Activated CD4-positive, alpha-beta T cell treated with anti-CD3 and anti-CD28 coated beads, Interleukin-2, Interleukin-6, amounts not matched to agents 100 ng/mL and 50 ng/mL, durations not matched to agents 16 hours and 8 hours (primary cell): ENCODE measurements at regions not wholly inside any gene's neighbourhood (a gene's known extent, or its start where the extent isn't known, plus 50 kb on each side); places are given as distances from the start of the nearest gene placed in this dataset.

ENCODE experiments used
- DNase-seq: peaks from one replicate; pipeline ENCODE4 v3.0.0-alpha.2; 2020

- DNase-seq: no peak
These were observed 121.1 kb downstream of the HGF start for GRCh38 chr7:81648716-81649115.

GRCh38 chr7:81645435-81645834 lies 124.4 kb downstream of the HGF start:
- DNase-seq: no peak

GRCh38 chr7:81641873-81642272 lies 128.0 kb downstream of the HGF start:
- no peak for DNase-seq

- no peak for DNase-seq
These were observed 131.6 kb downstream of the HGF start for GRCh38 chr7:81638198-81638597.

GRCh38 chr7:81637534-81637933 lies 132.3 kb downstream of the HGF start:
- no peak for DNase-seq

- no peak for DNase-seq
These were observed 137.4 kb downstream of the HGF start for GRCh38 chr7:81632418-81632817.

GRCh38 chr7:81630600-81630999 lies 139.2 kb downstream of the HGF start:
- no peak for DNase-seq

- DNase-seq: no peak
These were observed 140.1 kb downstream of the HGF start for GRCh38 chr7:81629702-81630101.

- no peak for DNase-seq
These were observed 140.9 kb downstream of the HGF start for GRCh38 chr7:81628951-81629350.

- DNase-seq: no peak
These were observed 142.1 kb downstream of the HGF start for GRCh38 chr7:81627536-81628287.

GRCh38 chr7:81626008-81626407 lies 143.8 kb downstream of the HGF start:
- no peak for DNase-seq

GRCh38 chr7:81624650-81625631 lies 144.9 kb downstream of the HGF start:
- DNase-seq: no peak

GRCh38 chr7:81624021-81624592 lies 145.7 kb downstream of the HGF start:
- DNase-seq: no peak

GRCh38 chr7:81623251-81623855 lies 146.5 kb downstream of the HGF start:
- no peak for DNase-seq

- no peak for DNase-seq
These were observed 148.0 kb downstream of the HGF start for GRCh38 chr7:81621893-81622292.

GRCh38 chr7:81618396-81619014 lies 151.3 kb downstream of the HGF start:
- DNase-seq: no peak

GRCh38 chr7:81616951-81617350 lies 152.9 kb downstream of the HGF start:
- DNase-seq: no peak

GRCh38 chr7:81611805-81612204 lies 158.0 kb downstream of the HGF start:
- DNase-seq: no peak

GRCh38 chr7:81611040-81611439 lies 158.8 kb downstream of the HGF start:
- DNase-seq: no peak

GRCh38 chr7:81608748-81609382 lies 161.0 kb downstream of the HGF start:
- DNase-seq: no peak

- DNase-seq: no peak
These were observed 161.9 kb downstream of the HGF start for GRCh38 chr7:81607987-81608386.
